ENCODE measurements at regions not wholly inside any gene's neighbourhood (a gene's known extent, or its start where the extent isn't known, plus 50 kb on each side); places are given as distances from the start of the nearest gene placed in this dataset.
"Not testable (repeated sequence)": the region's sequence is repeated elsewhere in the genome, so short reads cannot be mapped to it uniquely, and the experiment has no call there.

- no peak for DNase-seq (ENCODE audit: low read depth in 4 of 4, low spot score in 3 of 4)
These were observed 201.0 kb upstream of the NABP1 start for GRCh38 chr2:191476901-191477300.

- no peak for DNase-seq (ENCODE audit: low read depth in 4 of 4, low spot score in 3 of 4)
These were observed 198.9 kb upstream of the NABP1 start for GRCh38 chr2:191478799-191479679.

DNA sequence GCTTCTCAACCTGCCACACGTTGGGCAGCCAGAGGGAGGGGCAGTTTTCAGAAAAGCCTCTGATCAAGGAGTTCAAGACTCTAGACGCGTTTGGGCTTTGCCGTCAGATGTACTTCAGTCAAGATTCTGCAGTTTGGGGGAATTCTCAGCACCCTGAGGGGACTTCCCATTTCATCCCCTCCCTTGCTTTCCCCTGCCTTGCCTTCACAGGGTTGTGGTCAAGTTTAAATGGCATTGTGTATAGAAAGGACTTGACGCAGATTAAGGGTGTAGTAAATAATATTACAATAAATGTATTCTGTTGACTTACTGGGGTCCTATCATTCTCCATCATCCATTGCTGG, 198.3 kb upstream of the NABP1 start:
- DNase-seq (ENCODE audit: low read depth in 4 of 4, low spot score in 3 of 4) = no peak

GRCh38 chr2:191481305-191482070, 196.4 kb upstream of the NABP1 start:
- DNase-seq (ENCODE audit: low read depth in 4 of 4, low spot score in 3 of 4) = no peak

GRCh38 chr2:191483117-191483516, 194.8 kb upstream of the NABP1 start:
- DNase-seq (ENCODE audit: low read depth in 4 of 4, low spot score in 3 of 4) = no peak

GRCh38 chr2:191486584-191487320, 191.2 kb upstream of the NABP1 start:
- no peak for DNase-seq (ENCODE audit: low read depth in 4 of 4, low spot score in 3 of 4)

GRCh38 chr2:191488135-191488534, 189.8 kb upstream of the NABP1 start:
- no peak for DNase-seq (ENCODE audit: low read depth in 4 of 4, low spot score in 3 of 4)

DNA sequence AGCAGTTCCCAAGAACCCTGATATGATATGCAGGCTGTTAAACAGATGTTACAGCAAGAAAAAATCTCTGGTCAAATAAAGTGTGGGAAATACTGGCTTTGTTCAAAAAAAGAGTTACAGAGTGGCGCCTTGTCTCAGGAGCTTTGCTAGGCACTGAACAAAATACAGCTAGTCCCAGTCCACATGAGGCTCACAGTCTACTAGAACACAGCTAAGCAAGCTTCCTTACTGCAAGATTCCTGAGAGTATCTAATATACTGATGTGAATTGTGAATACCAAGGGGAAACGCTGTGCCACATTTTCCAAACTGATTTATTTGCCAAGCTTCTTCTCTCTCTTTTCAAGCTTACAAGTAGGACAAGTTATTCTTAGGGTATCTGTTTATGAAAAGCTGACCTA, 188.8 kb upstream of the NABP1 start:
- DNase-seq (ENCODE audit: low read depth in 4 of 4, low spot score in 3 of 4) = no peak

DNA sequence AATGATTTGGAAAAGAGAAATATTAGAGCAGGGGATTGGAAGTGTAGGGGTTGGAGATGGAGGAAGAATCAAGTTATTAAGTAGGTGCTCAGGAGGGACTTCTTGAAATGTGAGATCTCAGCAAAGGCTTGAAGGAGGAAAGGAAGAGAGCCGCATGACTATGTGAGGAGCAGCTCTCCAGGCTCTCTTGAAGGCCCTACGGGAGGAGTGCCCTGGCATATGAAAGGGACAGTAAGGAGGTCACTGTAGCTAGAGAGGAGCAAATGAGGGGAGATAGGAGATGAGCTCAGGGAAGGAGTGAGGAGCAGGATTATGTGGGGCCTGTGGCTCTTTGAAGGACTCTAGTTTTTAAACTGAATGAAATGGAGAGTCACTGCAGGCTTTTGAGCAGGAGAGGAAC, 181.1 kb upstream of the NABP1 start:
- DNase-seq (ENCODE audit: low read depth in 4 of 4, low spot score in 3 of 4) = no peak

DNA sequence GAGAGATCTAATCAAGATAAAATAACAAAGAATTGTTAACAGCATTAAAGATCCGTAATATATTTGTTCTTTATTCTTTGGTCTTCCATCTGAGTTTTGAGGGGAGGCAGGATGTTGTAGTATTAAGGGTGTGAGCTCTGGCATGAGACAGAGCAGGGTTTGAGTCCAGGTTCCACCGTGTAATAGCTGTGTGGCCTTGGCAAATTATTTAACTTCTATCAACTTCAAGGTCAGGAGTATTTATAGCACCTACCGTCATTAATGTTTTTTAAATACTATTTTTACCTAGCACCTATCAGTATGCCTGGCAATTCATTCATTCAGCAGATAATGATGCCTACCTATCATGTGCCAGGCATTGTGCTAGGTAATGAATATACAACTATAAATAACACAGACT, 180.1 kb upstream of the NABP1 start:
- DNase-seq (ENCODE audit: low read depth in 4 of 4, low spot score in 3 of 4) = no peak

- DNase-seq (ENCODE audit: low read depth in 4 of 4, low spot score in 3 of 4) = no peak
These were observed 178.9 kb upstream of the NABP1 start for GRCh38 chr2:191499050-191499449.

DNA sequence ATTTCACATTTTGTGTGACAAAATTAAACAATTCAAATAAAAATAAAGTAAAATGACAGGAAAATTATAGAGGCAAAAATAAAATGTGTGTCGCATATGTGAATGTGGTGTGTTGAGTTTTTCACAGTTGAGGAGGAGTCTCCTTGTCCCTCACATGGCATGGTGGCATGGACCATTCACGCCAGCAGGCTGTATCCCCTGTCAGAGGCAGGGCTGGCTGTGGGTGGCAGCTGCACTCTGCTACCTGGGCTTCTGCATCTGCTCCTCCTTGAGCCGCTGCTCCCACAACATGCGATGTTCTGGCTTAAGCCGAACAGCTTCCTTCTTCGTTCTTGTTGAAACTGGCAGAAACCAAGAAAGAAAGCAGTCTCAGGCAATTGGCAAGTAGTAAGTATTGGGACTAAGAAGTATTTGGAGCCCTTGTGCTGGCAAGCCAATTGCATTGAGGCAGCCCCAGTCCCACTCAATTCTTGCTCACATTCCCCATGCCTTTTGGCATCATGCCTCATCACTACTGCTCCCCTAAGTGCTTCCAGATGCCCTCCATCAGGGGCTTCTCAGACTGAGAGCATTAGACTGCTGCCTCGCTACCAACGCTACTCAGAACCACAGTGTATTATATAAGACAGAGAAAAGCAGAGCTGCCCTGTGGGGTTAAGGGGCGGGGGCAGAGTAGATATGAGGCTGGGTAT, 177.9 kb upstream of the NABP1 start:
- DNase-seq (ENCODE audit: low read depth in 4 of 4, low spot score in 3 of 4) = no peak

GRCh38 chr2:191500566-191500883, 177.4 kb upstream of the NABP1 start:
- no peak for DNase-seq (ENCODE audit: low read depth in 4 of 4, low spot score in 3 of 4)

DNA sequence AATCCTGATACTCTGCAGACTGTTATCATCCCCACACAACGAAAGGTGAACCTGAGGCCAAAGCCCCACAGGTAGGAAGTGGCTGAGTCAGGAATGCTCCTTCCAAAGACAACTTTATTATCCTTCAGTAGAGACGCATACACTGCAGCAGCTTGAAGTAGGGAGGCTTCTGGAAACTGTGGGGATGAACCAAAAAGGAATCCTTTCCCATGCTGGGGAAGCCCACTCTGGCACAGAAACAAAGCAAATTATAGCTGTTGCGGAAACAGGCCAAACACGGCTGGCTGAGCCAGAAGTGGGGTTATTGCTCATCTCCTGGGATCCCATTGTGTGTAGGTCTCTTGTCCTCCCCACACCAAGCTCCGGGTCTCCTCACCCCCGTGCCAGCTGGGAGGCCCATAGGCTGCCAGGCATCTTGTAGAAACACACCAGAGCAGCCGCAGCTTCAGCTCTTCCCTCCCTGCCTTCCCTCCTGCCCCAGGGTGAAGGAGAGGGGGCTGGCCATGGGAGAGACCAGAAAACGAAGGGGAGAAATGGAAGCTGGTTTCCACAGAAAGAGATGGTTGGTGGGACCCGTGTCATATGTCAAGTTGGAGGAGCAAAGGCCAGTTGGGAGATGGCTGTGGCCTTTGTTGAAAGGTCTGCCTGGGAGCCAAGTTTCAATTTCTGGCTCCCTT, 176.9 kb upstream of the NABP1 start:
- DNase-seq (ENCODE audit: low read depth in 4 of 4, low spot score in 3 of 4) = no peak

- DNase-seq (ENCODE audit: low read depth in 4 of 4, low spot score in 3 of 4) = peak in 3 of 4 donors; percentile 37 to 52 (median 40)
These were observed 176.3 kb upstream of the NABP1 start for GRCh38 chr2:191501561-191502168.

GRCh38 chr2:191506515-191506914, 171.4 kb upstream of the NABP1 start:
- no peak for DNase-seq (ENCODE audit: low read depth in 4 of 4, low spot score in 3 of 4)

DNA sequence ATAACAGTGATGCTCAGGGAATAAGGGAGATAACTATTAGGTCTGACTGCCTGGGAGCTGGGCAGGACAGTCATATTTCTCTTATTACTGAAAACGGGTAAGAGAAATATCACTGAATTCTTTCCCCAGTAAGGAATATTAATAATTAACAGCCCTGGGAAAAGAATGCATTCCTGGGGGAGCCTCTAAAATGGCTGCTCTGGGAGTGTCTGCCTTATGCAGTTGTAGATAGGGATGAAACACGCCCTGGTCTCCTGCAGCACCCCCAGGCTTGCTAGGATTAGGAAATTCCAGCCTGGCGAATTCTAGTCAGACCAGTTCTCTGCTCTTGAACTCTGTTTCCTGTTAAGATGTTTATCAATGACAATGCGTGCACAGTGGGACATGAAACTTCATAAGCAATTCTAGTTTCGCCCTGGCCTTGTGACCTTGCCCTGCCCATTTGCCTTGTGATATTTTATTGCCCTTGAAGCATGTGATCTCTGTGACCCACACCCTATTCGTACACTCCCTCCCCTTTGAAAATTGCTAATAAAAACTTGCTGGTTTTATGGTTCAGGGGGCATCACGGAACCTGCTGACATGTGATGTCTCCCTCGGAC, 170.6 kb upstream of the NABP1 start:
- DNase-seq (ENCODE audit: low read depth in 4 of 4, low spot score in 3 of 4) = not testable (repeated sequence)

DNA sequence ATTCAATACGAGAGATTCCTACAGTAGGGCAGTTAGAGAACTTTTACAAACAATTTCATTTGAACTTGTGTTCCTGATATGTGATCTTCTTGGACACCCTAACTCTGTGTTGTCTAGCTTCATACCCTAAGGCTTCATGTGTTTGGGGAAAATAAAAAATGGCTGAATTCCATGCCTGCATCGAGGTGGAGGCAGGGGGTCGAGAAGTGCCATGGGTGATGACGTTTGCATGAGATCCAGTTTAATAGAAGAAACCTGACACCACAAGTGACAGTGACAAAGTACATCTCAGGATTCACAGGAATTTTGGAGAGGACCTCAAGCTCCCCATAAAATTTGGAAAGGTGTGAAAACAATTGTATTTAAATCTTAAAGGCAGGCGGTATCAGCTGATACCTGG, 169.2 kb upstream of the NABP1 start:
- no peak for DNase-seq (ENCODE audit: low read depth in 4 of 4, low spot score in 3 of 4)

GRCh38 chr2:191512216-191512835, 165.6 kb upstream of the NABP1 start:
- no peak for DNase-seq (ENCODE audit: low read depth in 4 of 4, low spot score in 3 of 4)
